ENCODE measurements at regions not wholly inside any gene's neighbourhood (a gene's known extent, or its start where the extent isn't known, plus 50 kb on each side); places are given as distances from the start of the nearest gene placed in this dataset.

DNA sequence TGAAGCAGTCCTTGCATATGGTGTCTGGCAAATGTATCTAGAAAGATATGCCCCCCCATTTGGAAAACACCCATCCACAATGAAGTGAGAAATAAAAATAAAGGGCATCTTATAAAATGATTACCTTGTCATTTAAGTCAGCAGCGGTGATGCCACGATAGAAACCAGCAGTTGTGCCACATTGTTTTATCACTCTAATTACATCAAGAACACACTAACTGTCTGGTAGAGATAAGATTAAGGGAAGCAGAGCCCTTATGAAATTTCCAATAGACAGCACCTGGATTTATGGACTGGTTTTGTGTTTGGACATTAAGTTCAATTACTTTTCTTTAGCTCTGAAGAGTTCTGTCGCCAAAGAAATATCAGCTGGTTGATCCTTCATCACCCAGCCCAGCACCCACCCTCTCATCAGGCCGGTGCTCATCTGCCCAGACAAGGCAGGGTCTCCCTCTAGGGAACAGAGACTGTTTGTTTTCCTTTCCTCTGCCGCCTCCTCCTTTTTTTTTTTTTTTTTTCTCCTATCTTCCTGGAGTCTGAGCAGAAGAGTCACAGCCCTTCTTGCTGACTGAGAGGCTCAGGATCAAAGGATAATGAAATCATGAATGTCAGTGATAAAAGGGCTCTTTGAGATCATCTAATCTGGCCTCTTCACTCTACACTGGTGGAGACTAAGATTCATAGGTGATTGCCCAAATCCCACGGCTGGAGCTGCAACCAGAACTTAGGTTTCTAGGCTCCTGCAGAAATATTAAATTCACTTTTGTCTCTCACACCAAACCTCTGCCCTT is 464.1 kb downstream of the NTRK3 start:
- Histone ChIP-seq H3K4me3 (ENCODE audit: low read depth, low read length) (no peak overlapping the region), H3K36me3 (ENCODE audit: control insufficient read depth, insufficient read depth, low read length) (no peaks in the 10 kb centered on the region), H3K27me3 (ENCODE audit: control insufficient read depth, insufficient read depth, low read length) (no peaks in the 10 kb centered on the region)
- CTCF ChIA-PET = interaction anchor here (0.6 kb wide), 1 partner anchor 17 kb away, joined by 3 read pairs; no protein-coding TSS in a partner anchor
- POLR2A ChIA-PET = no interaction called here
- TF ChIP-seq, protein P1, sequence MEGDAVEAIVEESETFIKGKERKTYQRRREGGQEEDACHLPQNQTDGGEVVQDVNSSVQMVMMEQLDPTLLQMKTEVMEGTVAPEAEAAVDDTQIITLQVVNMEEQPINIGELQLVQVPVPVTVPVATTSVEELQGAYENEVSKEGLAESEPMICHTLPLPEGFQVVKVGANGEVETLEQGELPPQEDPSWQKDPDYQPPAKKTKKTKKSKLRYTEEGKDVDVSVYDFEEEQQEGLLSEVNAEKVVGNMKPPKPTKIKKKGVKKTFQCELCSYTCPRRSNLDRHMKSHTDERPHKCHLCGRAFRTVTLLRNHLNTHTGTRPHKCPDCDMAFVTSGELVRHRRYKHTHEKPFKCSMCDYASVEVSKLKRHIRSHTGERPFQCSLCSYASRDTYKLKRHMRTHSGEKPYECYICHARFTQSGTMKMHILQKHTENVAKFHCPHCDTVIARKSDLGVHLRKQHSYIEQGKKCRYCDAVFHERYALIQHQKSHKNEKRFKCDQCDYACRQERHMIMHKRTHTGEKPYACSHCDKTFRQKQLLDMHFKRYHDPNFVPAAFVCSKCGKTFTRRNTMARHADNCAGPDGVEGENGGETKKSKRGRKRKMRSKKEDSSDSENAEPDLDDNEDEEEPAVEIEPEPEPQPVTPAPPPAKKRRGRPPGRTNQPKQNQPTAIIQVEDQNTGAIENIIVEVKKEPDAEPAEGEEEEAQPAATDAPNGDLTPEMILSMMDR (IDR thresholded peaks at IDR 0.05; ENCODE audit: insufficient read depth, low read depth, low read length) = no peak
- no peak for DNase-seq (ENCODE audit: low read depth)

DNA sequence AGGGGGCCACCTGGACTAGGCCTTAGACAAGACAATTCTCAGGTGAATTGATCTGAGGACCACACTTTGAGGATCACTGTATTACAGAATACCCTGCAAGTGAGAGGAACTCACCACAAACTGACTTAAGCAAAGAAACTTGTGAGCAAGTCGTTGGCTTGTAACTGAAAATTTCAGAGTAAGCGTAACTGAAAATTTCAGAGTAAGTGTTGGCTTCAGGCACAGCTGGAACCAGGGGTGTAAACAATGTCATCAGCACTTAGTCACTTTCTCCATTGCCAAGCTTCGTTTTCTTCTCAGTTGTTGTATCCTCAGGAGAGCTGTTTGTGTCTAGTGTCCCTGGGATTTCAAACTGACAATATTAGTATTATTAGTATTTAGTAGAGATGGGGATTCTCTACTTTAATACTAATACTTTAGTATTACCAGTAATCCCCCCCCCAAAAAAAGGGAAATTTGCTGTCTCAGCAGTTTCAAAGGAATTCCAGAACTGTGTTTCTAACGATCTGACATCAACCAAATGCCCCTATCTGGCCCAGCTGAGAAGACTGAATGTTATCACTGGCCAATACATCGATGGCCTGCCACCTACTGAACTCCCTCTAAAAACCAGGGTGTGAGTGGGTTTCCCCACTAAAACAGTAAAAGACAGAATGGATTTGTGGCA is 474.4 kb downstream of the NTRK3 start:
- Histone ChIP-seq H3K4me3 (ENCODE audit: low read depth, low read length) (no peak overlapping the region), H3K27me3 (ENCODE audit: control insufficient read depth, insufficient read depth, low read length) (no peaks in the 10 kb centered on the region), H3K36me3 (ENCODE audit: control insufficient read depth, insufficient read depth, low read length) (no peaks in the 10 kb centered on the region)
- ChIA-PET CTCF (interaction anchor here (0.7 kb wide), 1 partner anchor 28 kb away, joined by 3 read pairs; no protein-coding TSS in a partner anchor), POLR2A (interaction anchor here (0.6 kb wide), 1 partner anchor 18 kb away, joined by 3 read pairs; no protein-coding TSS in a partner anchor)
- no peak for DNase-seq (ENCODE audit: low read depth)
- TF ChIP-seq, protein P1 (IDR thresholded peaks at IDR 0.05; ENCODE audit: insufficient read depth, low read depth, low read length) = no peak

DNA sequence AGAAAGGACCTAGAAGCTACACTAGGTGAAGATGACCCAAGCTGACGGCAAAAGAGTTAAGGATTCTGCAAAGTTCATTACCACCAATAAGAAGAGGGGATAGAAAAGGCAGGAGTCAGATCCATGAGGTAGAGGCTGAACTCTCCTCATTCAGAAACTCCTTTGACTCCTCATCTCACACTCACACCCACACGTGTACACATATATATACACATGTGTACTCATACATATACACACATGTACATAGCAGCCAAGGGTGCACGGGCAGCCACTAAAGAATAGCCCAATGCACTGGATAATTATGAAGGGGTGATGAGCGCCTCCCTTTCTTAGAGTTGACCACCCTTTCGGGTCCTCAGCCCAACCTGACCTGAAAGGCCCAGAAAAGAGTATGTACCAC is 476.8 kb downstream of the NTRK3 start:
- DNase-seq (ENCODE audit: low read depth) = no peak
- CTCF ChIA-PET = no interaction called here

DNA sequence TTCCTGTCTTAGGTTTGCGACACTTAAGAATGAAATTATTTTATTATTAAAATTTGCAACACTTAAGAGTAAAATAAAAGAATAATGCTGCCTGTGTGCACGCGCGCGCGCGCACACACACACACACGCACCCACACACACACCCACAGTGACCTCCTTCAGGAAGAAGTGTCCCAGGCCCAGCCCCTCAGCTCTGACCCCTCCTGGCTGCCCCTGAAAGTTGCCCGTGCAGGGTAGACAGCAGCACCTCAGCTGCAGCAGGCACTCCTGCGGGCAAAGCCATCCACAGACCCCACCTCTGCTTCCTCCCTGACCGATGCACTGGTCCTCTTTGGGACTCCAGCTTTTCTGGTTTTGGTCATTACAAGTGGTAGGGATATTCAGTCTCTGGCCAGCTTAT is 478.2 kb downstream of the NTRK3 start:
- no peak for DNase-seq (ENCODE audit: low read depth)
- POLR2A ChIA-PET = no interaction called here
- no peak overlapping the region for H3K4me3 ChIP-seq (ENCODE audit: low read depth, low read length)
- no peaks in the 10 kb centered on the region for H3K27me3 ChIP-seq (ENCODE audit: control insufficient read depth, insufficient read depth, low read length)
- no peaks in the 10 kb centered on the region for H3K36me3 ChIP-seq (ENCODE audit: control insufficient read depth, insufficient read depth, low read length)
- TF ChIP-seq, protein P1 (IDR thresholded peaks at IDR 0.05; ENCODE audit: insufficient read depth, low read depth, low read length) = no peak
- CTCF ChIA-PET = no interaction called here

More for the DNA sequence above, 476.8 kb downstream of the NTRK3 start:
- no peak overlapping the region for H3K4me3 ChIP-seq (ENCODE audit: low read depth, low read length)
- POLR2A ChIA-PET = no interaction called here
- TF ChIP-seq, protein P1 (IDR thresholded peaks at IDR 0.05; ENCODE audit: insufficient read depth, low read depth, low read length) = no peak
- H3K36me3 ChIP-seq (ENCODE audit: control insufficient read depth, insufficient read depth, low read length) = no peaks in the 10 kb centered on the region
- H3K27me3 ChIP-seq (ENCODE audit: control insufficient read depth, insufficient read depth, low read length) = no peaks in the 10 kb centered on the region

DNA sequence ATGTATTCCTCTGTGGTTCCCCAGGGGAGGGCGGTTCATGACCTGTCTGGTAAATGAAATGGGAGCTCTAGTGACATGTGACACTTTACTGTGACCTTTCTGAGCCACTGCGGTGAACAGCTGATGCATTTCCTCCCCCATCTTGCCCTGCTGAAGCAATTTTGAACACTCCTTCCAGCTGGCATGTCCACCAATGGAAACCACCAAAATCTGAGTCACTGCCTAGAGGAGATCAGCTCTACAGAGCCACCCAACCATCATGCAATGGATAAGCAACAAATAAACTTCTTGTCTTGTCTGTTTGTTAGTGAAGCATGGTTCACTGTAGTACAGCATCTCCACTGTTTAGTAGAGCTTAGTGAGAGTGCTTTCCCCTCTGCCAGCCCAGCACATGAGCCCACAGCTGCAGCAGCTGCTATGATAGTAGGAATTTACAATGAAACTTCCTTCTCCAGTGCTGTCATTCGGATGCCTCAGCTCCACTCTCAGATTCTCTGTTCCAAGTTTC is 479.4 kb downstream of the NTRK3 start:
- Histone ChIP-seq H3K4me3 (ENCODE audit: low read depth, low read length) (no peak overlapping the region), H3K36me3 (ENCODE audit: control insufficient read depth, insufficient read depth, low read length) (no peaks in the 10 kb centered on the region), H3K27me3 (ENCODE audit: control insufficient read depth, insufficient read depth, low read length) (no peaks in the 10 kb centered on the region)
- TF ChIP-seq, protein P1 (IDR thresholded peaks at IDR 0.05; ENCODE audit: insufficient read depth, low read depth, low read length) = no peak
- peak; percentile 60 for DNase-seq (ENCODE audit: low read depth)
- POLR2A ChIA-PET = no interaction called here
- CTCF ChIA-PET = interaction anchor here (0.6 kb wide), 1 partner anchor 789 kb away, joined by 4 read pairs; no protein-coding TSS in a partner anchor

All from BJ (cell line).